A673 (cell line): ENCODE measurements at regions not wholly inside any gene's neighbourhood (a gene's known extent, or its start where the extent isn't known, plus 50 kb on each side); places are given as distances from the start of the nearest gene placed in this dataset.
"Not testable (repeated sequence)": the region's sequence is repeated elsewhere in the genome, so short reads cannot be mapped to it uniquely, and the experiment has no call there.

Experiments used
- EZH2 ChIP-seq: fragments of 200-600 bp; sonication (generic); IDR thresholded peaks from 2 replicates; pipeline ENCODE4 v1.6.1; 2017; ENCODE audit warnings: borderline replicate concordance, low read depth, mild to moderate bottlenecking, mixed read lengths, antibody characterized with exemption, low read length; ENCODE audit not compliant: poor library complexity, severe bottlenecking
- TF ChIP-seq, protein P1 (sequence below): fragments of 300-800, 200-600 bp; sonication (generic); conservative IDR thresholded peaks from 2 replicates; pipeline ENCODE4 v1.5.1; 2017; ENCODE audit warnings: low read depth, mild to moderate bottlenecking, antibody characterized with exemption, low read length, moderate library complexity, mixed read lengths

DNA sequence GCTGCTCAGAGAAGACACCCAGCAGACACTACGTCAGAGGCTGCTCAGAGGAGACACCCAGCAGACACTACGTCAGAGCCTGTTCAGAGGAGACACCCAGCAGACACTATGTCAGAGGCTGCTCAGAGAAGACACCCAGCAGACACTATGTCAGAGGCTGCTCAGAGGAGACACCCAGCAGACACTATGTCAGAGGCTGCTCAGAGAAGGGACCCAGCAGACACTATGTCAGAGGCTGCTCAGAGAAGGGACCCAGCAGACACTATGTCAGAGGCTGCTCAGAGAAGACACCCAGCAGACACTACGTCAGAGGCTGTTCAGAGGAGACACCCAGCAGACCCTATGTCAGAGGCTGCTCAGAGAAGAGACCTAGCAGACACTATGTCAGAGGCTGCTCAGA lies 92.0 kb upstream of the FRG1 start:
- TF ChIP-seq, protein P1, sequence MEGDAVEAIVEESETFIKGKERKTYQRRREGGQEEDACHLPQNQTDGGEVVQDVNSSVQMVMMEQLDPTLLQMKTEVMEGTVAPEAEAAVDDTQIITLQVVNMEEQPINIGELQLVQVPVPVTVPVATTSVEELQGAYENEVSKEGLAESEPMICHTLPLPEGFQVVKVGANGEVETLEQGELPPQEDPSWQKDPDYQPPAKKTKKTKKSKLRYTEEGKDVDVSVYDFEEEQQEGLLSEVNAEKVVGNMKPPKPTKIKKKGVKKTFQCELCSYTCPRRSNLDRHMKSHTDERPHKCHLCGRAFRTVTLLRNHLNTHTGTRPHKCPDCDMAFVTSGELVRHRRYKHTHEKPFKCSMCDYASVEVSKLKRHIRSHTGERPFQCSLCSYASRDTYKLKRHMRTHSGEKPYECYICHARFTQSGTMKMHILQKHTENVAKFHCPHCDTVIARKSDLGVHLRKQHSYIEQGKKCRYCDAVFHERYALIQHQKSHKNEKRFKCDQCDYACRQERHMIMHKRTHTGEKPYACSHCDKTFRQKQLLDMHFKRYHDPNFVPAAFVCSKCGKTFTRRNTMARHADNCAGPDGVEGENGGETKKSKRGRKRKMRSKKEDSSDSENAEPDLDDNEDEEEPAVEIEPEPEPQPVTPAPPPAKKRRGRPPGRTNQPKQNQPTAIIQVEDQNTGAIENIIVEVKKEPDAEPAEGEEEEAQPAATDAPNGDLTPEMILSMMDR: not testable (repeated sequence)
- TF ChIP-seq EZH2: not testable (repeated sequence)
